HEK293T (cell line): ENCODE measurements at regions not wholly inside any gene's neighbourhood (a gene's known extent, or its start where the extent isn't known, plus 50 kb on each side); places are given as distances from the start of the nearest gene placed in this dataset.

Experiments
- CTCF ChIA-PET: fragments of 350-600 bp; formaldehyde crosslinking; extraction: SDS; loops from one replicate; lab custom pipeline; 2021; ENCODE audit warnings: antibody characterized with exemption, inconsistent platforms; lab: Yijun Ruan, JAX
- POLR2A ChIA-PET: fragments of 350-600 bp; formaldehyde crosslinking; extraction: SDS; loops from one replicate; lab custom pipeline; 2020; ENCODE audit warnings: antibody characterized with exemption, inconsistent platforms; lab: Yijun Ruan, JAX
- DNase-seq: peaks from one replicate; pipeline ENCODE4 v3.0.0; 2012; ENCODE audit warnings: mixed read lengths; ENCODE audit errors: extremely low spot score
- ARNT ChIP-seq: fragments of 450-650 bp; IDR thresholded peaks from 2 replicates; pipeline ENCODE4 v1.6.1; 2017; ENCODE audit warnings: mild to moderate bottlenecking
- BHLHE40 ChIP-seq: fragments of 450-650 bp; IDR thresholded peaks from 2 replicates; pipeline ENCODE4 v1.6.1; 2016; ENCODE audit warnings: mild to moderate bottlenecking, moderate library complexity, borderline replicate concordance
- CTBP1 ChIP-seq: fragments of 450-650 bp; IDR thresholded peaks from 2 replicates; pipeline ENCODE4 v1.6.1; 2016; ENCODE audit warnings: borderline replicate concordance
- ELF4 ChIP-seq: fragments of 450-650 bp; IDR thresholded peaks from 2 replicates; pipeline ENCODE4 v1.6.1; 2017; ENCODE audit warnings: antibody characterized with exemption
- FOXA1 ChIP-seq: fragments of 450-650 bp; IDR thresholded peaks from 2 replicates; pipeline ENCODE4 v1.6.1; 2016; ENCODE audit warnings: mild to moderate bottlenecking
- FOXK2 ChIP-seq: fragments of 450-650 bp; IDR thresholded peaks from 2 replicates; pipeline ENCODE4 v1.6.1; 2016; ENCODE audit warnings: mild to moderate bottlenecking
- FOXM1 ChIP-seq: fragments of 450-650 bp; IDR thresholded peaks from 2 replicates; pipeline ENCODE4 v1.6.1; 2017; ENCODE audit warnings: mild to moderate bottlenecking, borderline replicate concordance
- HDGF ChIP-seq: fragments of 450-650 bp; IDR thresholded peaks from 2 replicates; pipeline ENCODE4 v1.6.1; 2017; ENCODE audit warnings: antibody characterized with exemption, borderline replicate concordance
- L3MBTL2 ChIP-seq: fragments of 450-650 bp; conservative IDR thresholded peaks from 2 replicates; pipeline ENCODE4 v1.6.1; 2016; ENCODE audit warnings: mild to moderate bottlenecking
- LEF1 ChIP-seq: fragments of 450-650 bp; IDR thresholded peaks from 2 replicates; pipeline ENCODE4 v1.6.1; 2017; ENCODE audit warnings: mild to moderate bottlenecking, borderline replicate concordance
- NFRKB ChIP-seq: fragments of 450-650 bp; IDR thresholded peaks from 2 replicates; pipeline ENCODE4 v1.6.1; 2016; ENCODE audit warnings: mild to moderate bottlenecking, moderate library complexity
- SP1 ChIP-seq: fragments of 450-650 bp; IDR thresholded peaks from 2 replicates; pipeline ENCODE4 v1.6.1; 2017
- SUZ12 ChIP-seq: fragments of 450-650 bp; IDR thresholded peaks from 2 replicates; pipeline ENCODE4 v1.6.1; 2016; ENCODE audit warnings: mild to moderate bottlenecking
- TARDBP ChIP-seq: fragments of 450-650 bp; IDR thresholded peaks from 2 replicates; pipeline ENCODE4 v1.6.1; 2016
- ZNF384 ChIP-seq: fragments of 450-650 bp; IDR thresholded peaks from 2 replicates; pipeline ENCODE4 v1.6.1; 2016
- TF ChIP-seq, protein P1 (sequence below): fragments of 450-650 bp; IDR thresholded peaks from 2 replicates; pipeline ENCODE4 v1.6.1; 2016

DNA sequence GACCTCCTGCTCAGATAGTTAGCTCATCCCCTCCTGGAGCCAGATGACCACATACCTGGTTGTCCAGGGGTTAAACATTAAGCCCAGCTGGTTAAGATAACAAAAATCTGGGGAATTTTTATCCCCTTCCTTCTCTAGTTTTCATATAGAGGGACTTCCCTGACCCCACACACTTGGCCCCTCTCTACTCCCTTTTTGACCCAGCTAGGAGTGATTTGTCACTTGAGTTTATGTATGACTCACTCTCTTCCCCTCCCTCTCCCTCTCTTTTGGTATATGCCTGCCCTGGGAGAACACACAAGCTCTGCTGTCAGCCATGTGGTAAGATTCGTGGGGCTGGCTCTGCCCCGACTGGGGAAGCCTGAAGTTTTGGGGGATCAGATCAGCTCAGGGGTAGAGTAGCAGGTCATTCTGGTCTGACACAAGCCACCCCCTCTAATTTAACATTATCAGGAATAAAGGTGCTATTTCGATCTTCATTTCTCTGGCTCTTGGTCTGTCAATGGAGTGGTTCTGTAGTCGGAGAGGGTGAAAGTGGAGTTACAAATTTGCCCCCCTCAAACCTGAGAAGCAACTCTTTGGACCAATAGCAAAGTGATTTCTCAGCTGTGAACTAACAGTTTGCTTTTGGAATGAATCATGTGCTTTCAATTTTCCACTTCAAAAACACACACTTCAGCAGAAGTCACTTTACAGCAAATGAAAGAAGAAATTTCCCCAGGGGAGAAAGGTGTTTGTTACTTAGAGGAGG is 415.3 kb upstream of the CADM1 start:
- CTCF ChIA-PET: no interaction called here
- POLR2A ChIA-PET: no interaction called here
- TF ChIP-seq, protein P1, sequence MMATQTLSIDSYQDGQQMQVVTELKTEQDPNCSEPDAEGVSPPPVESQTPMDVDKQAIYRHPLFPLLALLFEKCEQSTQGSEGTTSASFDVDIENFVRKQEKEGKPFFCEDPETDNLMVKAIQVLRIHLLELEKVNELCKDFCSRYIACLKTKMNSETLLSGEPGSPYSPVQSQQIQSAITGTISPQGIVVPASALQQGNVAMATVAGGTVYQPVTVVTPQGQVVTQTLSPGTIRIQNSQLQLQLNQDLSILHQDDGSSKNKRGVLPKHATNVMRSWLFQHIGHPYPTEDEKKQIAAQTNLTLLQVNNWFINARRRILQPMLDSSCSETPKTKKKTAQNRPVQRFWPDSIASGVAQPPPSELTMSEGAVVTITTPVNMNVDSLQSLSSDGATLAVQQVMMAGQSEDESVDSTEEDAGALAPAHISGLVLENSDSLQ: no peak
- TF ChIP-seq SP1 (no peak), BHLHE40 (no peak), L3MBTL2 (no peak), FOXK2 (no peak), CTBP1 (no peak), SUZ12 (no peak), LEF1 (no peak), ELF4 (no peak), ZNF384 (no peak), NFRKB (no peak), TARDBP (no peak), FOXA1 (no peak), ARNT (no peak), HDGF (no peak), FOXM1 (no peak)
- no peak for DNase-seq

- POLR2A ChIA-PET: no interaction called here
- TF ChIP-seq ZNF384: no peak
- no peak for TF ChIP-seq BHLHE40
- no peak for TF ChIP-seq L3MBTL2
- no peak for TF ChIP-seq FOXK2
- no peak for TF ChIP-seq FOXA1
- TF ChIP-seq NFRKB: no peak
- TF ChIP-seq ARNT: no peak
- TF ChIP-seq ELF4: no peak
- TF ChIP-seq FOXM1: no peak
- no peak for TF ChIP-seq SP1
- no peak for TF ChIP-seq LEF1
- TF ChIP-seq TARDBP: no peak
- TF ChIP-seq, protein P1: no peak
- no peak for TF ChIP-seq CTBP1
- TF ChIP-seq SUZ12: no peak
- TF ChIP-seq HDGF: no peak
- no peak for DNase-seq
- CTCF ChIA-PET: no interaction called here
These were observed 414.4 kb upstream of the CADM1 start for GRCh38 chr11:115918576-115918975.

- CTCF ChIA-PET: no interaction called here
- POLR2A ChIA-PET: no interaction called here
- no peak for DNase-seq
- no peak for TF ChIP-seq FOXA1
These were observed 412.4 kb upstream of the CADM1 start for GRCh38 chr11:115916608-115917007.

DNA sequence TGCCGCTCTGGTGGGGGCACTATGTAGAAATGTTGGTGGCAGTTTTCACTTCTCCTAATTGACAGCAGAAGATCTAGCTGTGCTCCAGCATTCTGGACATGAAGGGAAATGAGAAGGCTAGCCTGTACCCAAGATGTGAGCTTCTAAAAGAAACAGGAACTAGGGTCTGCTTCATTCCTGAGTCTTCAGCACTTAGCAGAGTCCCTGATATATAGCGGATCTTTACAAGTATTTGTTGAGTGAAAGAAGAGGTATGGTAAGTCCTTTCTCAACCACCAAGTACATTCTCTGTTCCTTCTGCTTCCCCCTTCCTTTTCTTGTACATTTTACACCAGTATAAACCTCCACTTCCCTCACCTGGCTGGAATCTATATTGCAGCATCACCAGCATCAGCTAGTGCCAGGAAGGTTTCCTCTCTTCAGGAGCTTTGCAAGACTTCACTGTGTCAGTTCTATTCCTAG is 408.3 kb upstream of the CADM1 start:
- ChIA-PET POLR2A (no interaction called here), CTCF (no interaction called here)
- DNase-seq: peak; percentile 21
- TF ChIP-seq TARDBP: no peak
- TF ChIP-seq SUZ12: no peak
- no peak for TF ChIP-seq BHLHE40
- TF ChIP-seq FOXA1: no peak
- TF ChIP-seq NFRKB: no peak
- TF ChIP-seq SP1: no peak
- TF ChIP-seq CTBP1: no peak
- no peak for TF ChIP-seq LEF1
- no peak for TF ChIP-seq FOXK2
- no peak for TF ChIP-seq ELF4
- TF ChIP-seq ARNT: no peak

GRCh38 chr11:115911613-115912346 is 407.6 kb upstream of the CADM1 start:
- no peak for DNase-seq
- POLR2A ChIA-PET: no interaction called here
- CTCF ChIA-PET: no interaction called here
- TF ChIP-seq FOXA1: no peak
- TF ChIP-seq, protein P1: no peak
- TF ChIP-seq TARDBP: no peak
- no peak for TF ChIP-seq LEF1

DNA sequence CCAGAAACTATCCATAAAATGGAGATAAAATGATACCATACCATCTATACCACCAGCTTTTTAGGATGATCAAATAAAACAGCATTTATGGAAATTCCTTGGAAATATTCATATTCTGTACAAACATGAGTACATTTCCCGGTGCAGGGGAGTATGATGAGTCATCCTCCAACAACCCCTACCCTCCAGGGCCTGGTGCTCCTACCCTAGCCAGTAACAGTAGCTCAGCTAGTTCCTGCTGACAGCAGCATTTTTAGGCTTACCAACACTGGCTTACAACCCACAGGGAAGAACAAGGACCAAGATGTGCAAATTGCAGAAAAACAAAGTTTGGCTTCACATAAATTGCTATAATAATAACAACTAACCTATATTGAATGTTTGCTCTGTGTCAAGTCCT is 406.2 kb upstream of the CADM1 start:
- ChIA-PET POLR2A (no interaction called here), CTCF (no interaction called here)
- DNase-seq: no peak
- TF ChIP-seq TARDBP: no peak
- TF ChIP-seq FOXM1: no peak
- TF ChIP-seq SP1: no peak
- no peak for TF ChIP-seq LEF1
- no peak for TF ChIP-seq HDGF
- no peak for TF ChIP-seq L3MBTL2
- TF ChIP-seq FOXK2: no peak
- no peak for TF ChIP-seq BHLHE40
- no peak for TF ChIP-seq FOXA1
- no peak for TF ChIP-seq ZNF384
- no peak for TF ChIP-seq CTBP1
